SK-N-SH (cell line): ENCODE measurements at regions not wholly inside any gene's neighbourhood (a gene's known extent, or its start where the extent isn't known, plus 50 kb on each side); places are given as distances from the start of the nearest gene placed in this dataset.

Experiments used
- CTCF ChIP-seq: fragments of 200-600 bp; sonication (generic); IDR thresholded peaks from 2 replicates; pipeline ENCODE4 v1.6.1; 2017; ENCODE audit warnings: antibody characterized with exemption, mild to moderate bottlenecking, moderate library complexity
- EP300 ChIP-seq, 2 experiments: IDR thresholded peaks; 2 replicates each; pipeline versions ENCODE4 v1.4.0 to v1.6.1; 2012; ENCODE audit warnings: borderline replicate concordance in 1 of 2, low read depth in 1 of 2, low read length in 1 of 2
- MXI1 ChIP-seq: IDR thresholded peaks from 2 replicates; pipeline ENCODE4 v1.6.1; 2012; ENCODE audit warnings: mild to moderate bottlenecking, low read depth, low read length, improper control_type of control experiment
- NFIC ChIP-seq: IDR thresholded peaks from 2 replicates; pipeline ENCODE4 v1.4.0; 2012; ENCODE audit warnings: borderline replicate concordance
- PBX3 ChIP-seq: IDR thresholded peaks from 2 replicates; pipeline ENCODE4; 2012
- RAD21 ChIP-seq: IDR thresholded peaks from 2 replicates; pipeline ENCODE4 v1.6.1; 2012; ENCODE audit warnings: mild to moderate bottlenecking, low read length
- RXRA ChIP-seq: IDR thresholded peaks from 2 replicates; pipeline ENCODE4 v1.4.0; 2012; ENCODE audit warnings: low read depth, mild to moderate bottlenecking, borderline replicate concordance
- SMC3 ChIP-seq: IDR thresholded peaks from 2 replicates; pipeline ENCODE4 v1.6.1; 2012; ENCODE audit warnings: low read depth, low read length, improper control_type of control experiment
- TAF1 ChIP-seq: IDR thresholded peaks from 2 replicates; pipeline ENCODE4 v1.6.1; 2012; ENCODE audit warnings: low read depth, mild to moderate bottlenecking, low read length, moderate library complexity, borderline replicate concordance
- TCF12 ChIP-seq: IDR thresholded peaks from 2 replicates; pipeline ENCODE4 v1.4.0; 2012

- TF ChIP-seq CTCF, result no peak
- TF ChIP-seq RAD21, result no peak
- TF ChIP-seq NFIC, result no peak
- no peak for TF ChIP-seq TAF1
- TF ChIP-seq PBX3, result no peak
- TF ChIP-seq RXRA, result no peak
- TF ChIP-seq TCF12, result no peak
- no peak for TF ChIP-seq MXI1
- TF ChIP-seq EP300 (IDR thresholded peaks at IDR 0.05; ENCODE audit: borderline replicate concordance in 1 of 2, low read depth in 1 of 2, low read length in 1 of 2), result no peak
- no peak for TF ChIP-seq SMC3
Observed at GRCh38 chr1:175894581-175894980, 151.2 kb upstream of the TNR start.
